Kasumi-1 (cell line): ENCODE measurements at regions not wholly inside any gene's neighbourhood (a gene's known extent, or its start where the extent isn't known, plus 50 kb on each side); places are given as distances from the start of the nearest gene placed in this dataset.
A peak's percentile ranks its signal among the peaks of the same experiment; 100 is the strongest.

Experiments used
- DNase-seq, 2 experiments: peaks; one replicate each; lab custom pipeline; 2025; lab: John Stamatoyannopoulos, UW

- DNase-seq, result no peak
These were observed 1585.2 kb upstream of the TENM4 start for GRCh38 chr11:81026032-81026431.

DNA sequence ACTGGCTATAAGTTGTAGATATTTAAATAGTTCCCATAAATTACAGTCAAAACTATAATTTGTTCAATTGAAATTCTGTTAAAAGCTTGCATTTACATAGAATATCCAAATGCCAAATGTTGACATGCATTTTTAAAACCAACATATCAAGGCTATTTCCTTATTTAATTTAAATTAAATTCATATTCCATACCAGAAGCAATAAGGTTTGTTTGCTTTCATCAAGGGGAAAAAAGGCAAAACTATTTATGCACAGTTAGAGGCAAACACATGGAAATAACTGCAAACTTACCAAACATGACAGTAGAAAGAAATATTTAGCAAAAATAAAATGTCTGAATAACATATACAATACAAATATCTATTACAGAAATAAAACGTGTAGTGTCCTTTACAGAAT, 1581.2 kb upstream of the TENM4 start:
- no peak for DNase-seq

- no peak for DNase-seq
These were observed 1569.8 kb upstream of the TENM4 start for GRCh38 chr11:81010631-81011030.

DNA sequence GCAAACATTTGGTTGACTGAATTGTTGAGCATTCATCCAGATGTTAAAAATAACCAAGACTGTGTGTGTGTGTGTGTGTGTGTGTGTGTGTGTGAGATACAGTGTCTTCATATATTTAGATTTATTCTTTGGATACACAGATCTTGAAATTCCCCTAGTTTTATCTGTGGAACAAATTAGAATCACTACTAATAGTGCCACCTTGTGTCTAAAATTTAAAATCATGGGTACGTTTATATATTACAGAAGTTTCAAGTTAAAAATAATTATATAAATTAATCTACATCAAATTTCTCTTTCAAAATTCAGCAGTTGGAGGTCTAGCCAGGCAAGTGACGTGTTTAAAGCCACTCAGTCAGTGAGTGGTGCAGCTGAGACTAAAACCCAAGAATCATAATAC, 1566.2 kb upstream of the TENM4 start:
- peak; percentile 14 to 19 for DNase-seq

DNA sequence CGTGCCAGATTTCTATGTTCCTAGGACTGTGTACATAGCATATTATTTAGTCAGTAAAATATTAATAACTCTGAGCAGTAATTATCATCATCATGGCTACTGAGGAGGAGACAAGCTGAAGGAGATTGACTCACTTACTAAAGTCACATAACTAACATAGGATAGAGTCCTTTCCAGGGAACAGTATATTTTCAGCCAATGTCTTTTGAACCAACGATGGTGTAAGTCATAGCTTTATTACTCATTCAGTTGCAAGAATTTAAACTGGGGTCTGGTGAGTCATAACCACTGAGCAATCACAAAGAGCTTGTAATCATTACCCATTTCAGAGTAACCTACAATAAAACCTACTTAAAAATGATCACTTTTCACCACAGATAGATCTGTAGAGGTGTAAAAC, 1564.8 kb upstream of the TENM4 start:
- DNase-seq, result no peak

GRCh38 chr11:81004576-81004975, 1563.7 kb upstream of the TENM4 start:
- no peak for DNase-seq

GRCh38 chr11:81002374-81002773, 1561.5 kb upstream of the TENM4 start:
- no peak for DNase-seq

DNA sequence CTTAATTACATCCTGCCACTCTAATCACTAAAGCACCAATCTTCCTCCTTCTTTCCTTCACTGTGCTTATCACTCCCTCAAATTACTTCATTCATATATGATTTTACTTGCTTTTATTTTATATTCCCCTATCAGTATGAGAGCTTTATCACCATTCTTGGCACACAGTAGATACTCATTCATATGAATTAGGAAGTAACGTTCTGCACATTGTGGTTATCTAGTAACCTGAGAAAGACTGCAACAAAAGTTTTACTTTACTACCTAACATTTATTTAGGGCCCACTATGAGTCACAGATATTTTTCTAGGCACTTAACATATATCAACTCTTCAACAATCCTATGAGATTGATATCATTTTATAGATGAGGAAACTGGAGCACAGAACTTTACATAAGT, 1559.9 kb upstream of the TENM4 start:
- no peak for DNase-seq

GRCh38 chr11:81000334-81000733, 1559.5 kb upstream of the TENM4 start:
- DNase-seq, result no peak

DNA sequence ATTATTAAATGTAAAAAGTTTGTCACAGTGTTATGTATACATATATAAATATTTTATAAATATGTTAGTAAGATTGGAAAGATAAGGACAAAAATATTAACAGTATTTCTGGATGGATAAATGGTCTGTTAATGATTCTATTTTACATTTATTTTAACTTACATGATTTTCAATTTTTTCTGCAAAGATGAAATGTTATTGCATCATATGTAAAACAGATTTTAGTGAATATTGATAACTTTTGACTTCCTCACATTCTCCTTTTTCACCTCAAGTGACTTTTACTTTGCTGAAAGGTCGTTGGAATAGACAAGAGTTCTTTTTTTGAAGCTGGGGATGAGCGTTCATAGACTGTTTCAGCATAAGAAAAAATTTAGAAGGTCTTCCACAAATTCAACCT, 1554.7 kb upstream of the TENM4 start:
- DNase-seq, result no peak

DNA sequence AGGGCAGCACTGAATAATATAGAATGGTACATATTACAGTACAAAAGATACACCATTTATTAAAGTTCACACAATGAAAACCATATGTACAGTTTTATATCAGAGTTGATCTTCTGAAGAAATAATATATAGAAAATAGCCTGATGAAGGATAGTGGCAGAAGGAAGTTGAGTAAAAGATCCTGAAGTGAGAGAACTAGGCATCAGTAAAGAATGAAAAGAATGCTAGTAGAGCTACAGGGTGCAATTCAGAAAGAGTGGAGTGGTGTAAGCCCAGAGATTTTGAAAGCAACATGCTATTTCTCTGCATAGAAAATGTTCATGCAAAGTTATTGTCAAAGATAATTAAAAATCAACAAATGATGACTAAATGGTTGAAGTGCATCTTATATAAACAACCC, 1552.7 kb upstream of the TENM4 start:
- DNase-seq, result no peak

- DNase-seq, result no peak
These were observed 1550.1 kb upstream of the TENM4 start for GRCh38 chr11:80990885-80991284.

GRCh38 chr11:80987171-80987570, 1546.3 kb upstream of the TENM4 start:
- no peak for DNase-seq

- no peak for DNase-seq
These were observed 1545.7 kb upstream of the TENM4 start for GRCh38 chr11:80986421-80987074.

GRCh38 chr11:80980227-80980626, 1539.4 kb upstream of the TENM4 start:
- DNase-seq, result peak in 1 of 2 experiments; percentile 4

DNA sequence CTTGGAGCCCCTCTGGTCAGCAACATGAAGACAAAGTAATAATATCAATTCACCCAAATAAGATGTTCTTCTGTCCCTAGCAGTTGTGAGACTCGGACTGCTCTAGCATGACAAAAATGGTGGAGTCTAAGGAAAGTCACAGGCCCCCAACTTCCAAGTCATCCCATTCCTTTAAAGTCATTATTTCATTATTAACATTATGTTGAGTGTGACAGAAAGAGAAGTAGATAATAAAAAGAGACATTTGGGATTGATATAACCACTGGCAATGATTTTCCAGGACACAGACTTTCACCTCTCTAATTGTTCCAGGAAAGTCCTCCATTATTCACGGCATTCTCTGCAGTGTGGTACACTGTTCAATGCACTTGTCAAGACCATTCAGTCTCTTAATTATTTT, 1533.0 kb upstream of the TENM4 start:
- DNase-seq, result no peak

GRCh38 chr11:80970037-80970436, 1529.2 kb upstream of the TENM4 start:
- DNase-seq, result no peak

DNA sequence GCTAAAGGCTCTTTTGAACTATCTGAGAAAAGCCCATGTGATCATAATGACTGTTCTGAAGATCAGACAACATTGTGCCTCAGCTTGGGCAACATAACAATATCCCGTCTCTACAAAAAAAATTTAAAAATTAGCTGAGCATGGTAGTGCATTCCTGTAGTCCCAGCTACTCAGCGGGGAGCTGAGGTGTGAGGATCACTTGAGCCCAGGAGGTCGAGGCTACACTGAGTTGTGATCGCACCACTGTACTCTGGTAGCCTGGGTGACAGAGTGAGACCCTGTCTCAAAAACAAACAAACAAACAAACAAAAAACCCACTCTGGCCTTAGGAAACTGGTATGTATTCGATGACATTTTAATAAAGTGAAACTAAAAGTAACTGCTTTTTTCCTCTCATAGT, 1526.8 kb upstream of the TENM4 start:
- DNase-seq, result no peak

GRCh38 chr11:80960381-80961029, 1519.7 kb upstream of the TENM4 start:
- no peak for DNase-seq

DNA sequence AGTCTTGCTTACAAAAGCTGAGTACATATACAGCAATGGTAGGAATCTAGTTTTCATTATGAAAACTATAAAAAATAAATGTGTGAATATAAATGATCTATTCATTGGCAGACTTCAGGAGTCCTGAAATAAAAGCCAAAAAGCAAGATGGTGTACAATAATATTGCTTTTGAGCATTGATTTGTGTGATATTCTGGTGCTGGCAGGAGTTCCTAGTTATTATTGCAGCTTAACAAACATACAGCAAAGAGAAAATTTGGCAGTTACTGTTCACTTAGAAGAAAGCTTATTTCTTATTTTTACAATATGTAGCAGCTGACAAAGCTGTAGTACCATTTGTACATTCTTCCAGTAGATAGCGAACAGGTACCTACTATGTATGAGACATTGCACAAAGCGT, 1518.9 kb upstream of the TENM4 start:
- DNase-seq, result no peak

DNA sequence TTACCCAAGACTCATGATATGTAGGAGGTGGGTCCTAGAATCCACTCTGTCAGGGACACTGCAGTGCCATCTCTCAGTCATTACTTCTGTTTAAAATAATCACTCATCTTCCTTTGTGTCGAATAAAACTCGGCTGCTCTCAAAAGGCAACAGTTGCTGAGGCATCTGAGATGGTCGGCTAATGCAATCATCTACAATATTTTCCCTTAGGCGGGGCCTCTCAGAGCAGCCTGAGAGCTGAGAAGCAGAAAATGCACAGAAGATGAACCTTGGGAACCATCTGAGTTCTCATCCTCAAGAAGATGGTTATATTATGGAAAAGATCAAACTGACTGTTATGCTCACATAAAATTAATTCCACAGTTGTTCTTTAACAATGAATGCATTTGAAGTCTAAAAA, 1518.2 kb upstream of the TENM4 start:
- DNase-seq, result no peak

GRCh38 chr11:80958361-80958760, 1517.5 kb upstream of the TENM4 start:
- DNase-seq, result no peak

DNA sequence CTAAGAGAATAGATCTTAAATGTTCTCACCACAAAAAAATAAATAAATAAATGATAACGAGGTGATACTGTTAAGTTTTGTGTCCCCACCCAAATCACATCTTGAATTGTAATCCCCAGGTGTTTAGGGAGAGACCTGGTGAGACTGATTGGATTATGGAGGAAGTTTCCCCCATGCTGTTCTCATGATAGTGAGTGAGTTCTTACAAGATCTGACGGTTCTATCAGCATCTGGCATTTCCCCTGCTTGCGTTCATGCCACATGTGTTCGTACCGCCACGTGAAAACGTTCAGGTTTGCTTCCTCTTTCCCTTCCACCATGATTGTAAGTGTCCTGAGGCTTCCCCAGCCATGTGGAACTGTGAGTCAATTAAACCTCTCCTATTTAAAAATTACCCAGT, 1514.8 kb upstream of the TENM4 start:
- no peak for DNase-seq

- DNase-seq, result no peak
These were observed 1508.0 kb upstream of the TENM4 start for GRCh38 chr11:80948781-80949180.
